Hepatocyte (in vitro differentiated cells): ENCODE measurements at regions not wholly inside any gene's neighbourhood (a gene's known extent, or its start where the extent isn't known, plus 50 kb on each side); places are given as distances from the start of the nearest gene placed in this dataset.

Source experiments
- DNase-seq: peaks from one replicate; pipeline ENCODE4 v3.0.0-alpha.2; 2016; ENCODE audit warnings: low spot score
- H2AFZ ChIP-seq: fragments of 200-600 bp; sonication (generic); 2 replicates; pipeline ENCODE4 v1.6.0; 2016; ENCODE audit warnings: antibody characterized with exemption, mild to moderate bottlenecking
- H3K27ac ChIP-seq: fragments of 200-600 bp; sonication (generic); 2 replicates; pipeline ENCODE4 v1.5.1; 2016; ENCODE audit warnings: mild to moderate bottlenecking
- H3K27me3 ChIP-seq: fragments of 200-600 bp; sonication (generic); 2 replicates; pipeline ENCODE4 v1.6.1; 2016
- H3K36me3 ChIP-seq: fragments of 200-600 bp; sonication (generic); replicated peaks from 2 replicates; pipeline ENCODE4 v1.5.1; 2016; ENCODE audit warnings: low read depth; ENCODE audit not compliant: insufficient read depth
- H3K4me1 ChIP-seq: fragments of 200-600 bp; sonication (generic); 2 replicates; pipeline ENCODE4 v1.5.1; 2016; ENCODE audit warnings: mild to moderate bottlenecking, moderate library complexity; ENCODE audit not compliant: insufficient read depth
- H3K4me2 ChIP-seq: fragments of 200-600 bp; sonication (generic); 2 replicates; pipeline ENCODE4 v1.6.0; 2016
- H3K4me3 ChIP-seq: fragments of 200-600 bp; sonication (generic); 2 replicates; pipeline ENCODE4 v1.5.1; 2016; ENCODE audit warnings: mild to moderate bottlenecking
- H3K79me2 ChIP-seq: fragments of 200-600 bp; sonication (generic); 2 replicates; pipeline ENCODE4 v1.6.0; 2017; ENCODE audit warnings: mild to moderate bottlenecking
- H3K9me2 ChIP-seq: fragments of 200-600 bp; sonication (generic); replicated peaks from 2 replicates; pipeline ENCODE4 v1.6.0; 2017; ENCODE audit warnings: mild to moderate bottlenecking; ENCODE audit not compliant: insufficient read depth
- H3K9me3 ChIP-seq: fragments of 200-600 bp; sonication (generic); 2 replicates; pipeline ENCODE4 v1.5.1; 2016; ENCODE audit warnings: low read depth, mild to moderate bottlenecking
- H4K20me1 ChIP-seq: fragments of 200-600 bp; sonication (generic); 2 replicates; pipeline ENCODE4 v1.6.0; 2016; ENCODE audit warnings: mild to moderate bottlenecking; ENCODE audit not compliant: insufficient read depth, poor library complexity, severe bottlenecking
- CTCF ChIP-seq: fragments of 200-600 bp; sonication (generic); IDR thresholded peaks from 2 replicates; pipeline ENCODE4 v1.5.1; 2016; ENCODE audit warnings: antibody characterized with exemption, mild to moderate bottlenecking; ENCODE audit not compliant: poor library complexity
- EZH2 ChIP-seq: fragments of 200-600 bp; sonication (generic); IDR thresholded peaks from 2 replicates; pipeline ENCODE4 v1.6.1; 2016; ENCODE audit warnings: antibody characterized with exemption, mild to moderate bottlenecking, borderline replicate concordance
- EZH2phosphoT487 ChIP-seq: fragments of 200-600 bp; sonication (generic); IDR thresholded peaks from one replicate; pipeline ENCODE4 v1.6.1; 2018; ENCODE audit warnings: antibody characterized with exemption, mild to moderate bottlenecking, low read depth, moderate library complexity; ENCODE audit not compliant: unreplicated experiment, severe bottlenecking
- WGBS: methylation state at CpG from one replicate; pipeline ENCODE4 v1.1.6; 2016; ENCODE audit warnings: low lambda C conversion rate; ENCODE audit errors: missing lambda C conversion rate; 5-methylcytosine and 5-hydroxymethylcytosine counted together

- no peaks in the 10 kb centered on the region for H3K4me1 ChIP-seq
- no peak overlapping the region for H3K4me3 ChIP-seq
- no peak overlapping the region for H3K27ac ChIP-seq
- H3K36me3 ChIP-seq = no peaks in the 10 kb centered on the region
- H3K79me2 ChIP-seq = no peaks in the 10 kb centered on the region
- no peaks in the 10 kb centered on the region for H4K20me1 ChIP-seq
- H3K27me3 ChIP-seq = no peaks in the 10 kb centered on the region
- no peak overlapping the region for H2AFZ ChIP-seq
- WGBS = 89% methylated on average over 2 of the region's 2 CpGs
- DNase-seq = no peak
- no peak overlapping the region for H3K4me2 ChIP-seq
- H3K9me3 ChIP-seq = no peaks in the 10 kb centered on the region
- TF ChIP-seq CTCF (no peak), EZH2 (no peak), EZH2phosphoT487 (no peak)
- no peaks in the 10 kb centered on the region for H3K9me2 ChIP-seq
Measured at GRCh38 chr5:171657473-171657872, 128.1 kb upstream of the SMIM23 start.

GRCh38 chr5:171659896-171660295 is 125.7 kb upstream of the SMIM23 start:
- H3K4me1 ChIP-seq = no peaks in the 10 kb centered on the region
- no peaks in the 10 kb centered on the region for H4K20me1 ChIP-seq
- H3K36me3 ChIP-seq = no peaks in the 10 kb centered on the region
- H2AFZ ChIP-seq = no peak overlapping the region
- H3K4me2 ChIP-seq = no peak overlapping the region
- no peaks in the 10 kb centered on the region for H3K9me3 ChIP-seq
- no peak for TF ChIP-seq EZH2phosphoT487
- TF ChIP-seq CTCF = no peak
- TF ChIP-seq EZH2 = no peak
- H3K79me2 ChIP-seq = no peaks in the 10 kb centered on the region
- H3K27ac ChIP-seq = no peak overlapping the region
- no peaks in the 10 kb centered on the region for H3K27me3 ChIP-seq
- H3K4me3 ChIP-seq = no peak overlapping the region
- 73% methylated on average over 5 of the region's 5 CpGs for WGBS
- no peaks in the 10 kb centered on the region for H3K9me2 ChIP-seq
- DNase-seq = no peak

GRCh38 chr5:171660434-171660833 is 125.2 kb upstream of the SMIM23 start:
- no peak for DNase-seq
- Histone ChIP-seq H3K4me2 (no peak overlapping the region), H3K36me3 (no peaks in the 10 kb centered on the region), H3K4me1 (no peaks in the 10 kb centered on the region), H4K20me1 (no peaks in the 10 kb centered on the region), H3K79me2 (no peaks in the 10 kb centered on the region), H3K27me3 (no peaks in the 10 kb centered on the region), H3K4me3 (no peak overlapping the region), H2AFZ (no peak overlapping the region), H3K27ac (no peak overlapping the region), H3K9me3 (no peaks in the 10 kb centered on the region), H3K9me2 (no peaks in the 10 kb centered on the region)
- TF ChIP-seq CTCF (no peak), EZH2 (no peak), EZH2phosphoT487 (no peak)
- 80% methylated on average over 9 of the region's 9 CpGs for WGBS

DNA sequence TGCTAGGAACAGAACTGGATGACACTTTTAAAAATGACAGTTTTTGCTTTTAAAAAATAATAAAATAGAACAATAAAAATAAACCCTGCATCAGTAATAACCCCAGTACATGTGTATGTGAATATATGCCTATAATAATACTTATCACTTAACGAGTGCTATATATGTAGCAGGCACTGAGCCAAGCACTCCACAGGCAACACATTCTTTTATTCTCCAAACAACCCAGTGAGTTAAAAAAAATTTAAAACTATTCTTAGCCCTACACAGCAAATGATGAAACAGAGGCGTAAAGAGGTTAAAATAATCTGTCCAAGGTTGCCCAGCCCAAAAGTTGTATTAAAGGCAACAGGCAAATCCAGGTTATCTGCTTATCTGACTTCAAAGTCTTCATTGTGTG is 124.5 kb upstream of the SMIM23 start:
- no peaks in the 10 kb centered on the region for H3K4me1 ChIP-seq
- no peaks in the 10 kb centered on the region for H3K36me3 ChIP-seq
- no peaks in the 10 kb centered on the region for H3K27me3 ChIP-seq
- no peak overlapping the region for H2AFZ ChIP-seq
- no peak for DNase-seq
- 76% methylated on average over 2 of the region's 2 CpGs for WGBS
- H3K4me2 ChIP-seq = no peak overlapping the region
- no peaks in the 10 kb centered on the region for H4K20me1 ChIP-seq
- H3K9me2 ChIP-seq = no peaks in the 10 kb centered on the region
- no peaks in the 10 kb centered on the region for H3K9me3 ChIP-seq
- H3K27ac ChIP-seq = no peak overlapping the region
- H3K4me3 ChIP-seq = no peak overlapping the region
- no peaks in the 10 kb centered on the region for H3K79me2 ChIP-seq
- no peak for TF ChIP-seq CTCF
- no peak for TF ChIP-seq EZH2
- TF ChIP-seq EZH2phosphoT487 = no peak
